AG04450 (cell line): ENCODE measurements at regions not wholly inside any gene's neighbourhood (a gene's known extent, or its start where the extent isn't known, plus 50 kb on each side); places are given as distances from the start of the nearest gene placed in this dataset.

Experiments used
- CTCF ChIA-PET: fragments of 300-600, 350-600 bp; formaldehyde crosslinking; extraction: SDS; loops from one replicate; lab custom pipeline; 2022; ENCODE audit warnings: antibody characterized with exemption, inconsistent platforms; lab: Charles Lee
- POLR2A ChIA-PET: fragments of 350-600 bp; formaldehyde crosslinking; extraction: SDS; loops from one replicate; lab custom pipeline; 2021; ENCODE audit warnings: antibody characterized with exemption, inconsistent platforms; lab: Yijun Ruan, JAX
- DNase-seq: peaks from one replicate; pipeline ENCODE4 v3.0.0-alpha.2; 2011; ENCODE audit warnings: low read depth, low spot score
- H3K27ac ChIP-seq: one replicate; pipeline ENCODE4 v1.5.1; 2012; ENCODE audit warnings: low read depth, low read length, control low read depth
- H3K27me3 ChIP-seq: one replicate; pipeline ENCODE4 v1.6.0; 2012; ENCODE audit warnings: low read length; ENCODE audit not compliant: control insufficient read depth, insufficient read depth
- H3K4me3 ChIP-seq: 2 replicates; pipeline ENCODE4 v1.5.1; 2011; ENCODE audit warnings: mild to moderate bottlenecking, low read depth, low read length, control low read depth
- H3K9me3 ChIP-seq: 2 replicates; pipeline ENCODE4 v1.5.1; 2012; ENCODE audit warnings: low read length; ENCODE audit not compliant: control insufficient read depth, insufficient read depth
- CTCF ChIP-seq: IDR thresholded peaks from 2 replicates; pipeline ENCODE4 v1.5.1; 2011; ENCODE audit warnings: low read depth, low read length, control low read depth, inconsistent platforms

GRCh38 chr16:59886021-59886420, 1151.9 kb upstream of the GOT2 start:
- Histone ChIP-seq H3K9me3 (0 out of 2 replicates have a peak, but pooled peaks cover 3% of the 10 kb centered on the region), H3K4me3 (no peak overlapping the region), H3K27me3 (no peaks in the 10 kb centered on the region), H3K27ac (no peak overlapping the region)
- no peak for TF ChIP-seq CTCF
- ChIA-PET POLR2A (no interaction called here), CTCF (no interaction called here)
- DNase-seq = no peak

GRCh38 chr16:59881376-59881775, 1147.3 kb upstream of the GOT2 start:
- Histone ChIP-seq H3K27ac (no peak overlapping the region), H3K27me3 (no peaks in the 10 kb centered on the region), H3K4me3 (no peak overlapping the region), H3K9me3 (no peaks in the 10 kb centered on the region)
- no peak for TF ChIP-seq CTCF
- ChIA-PET POLR2A (no interaction called here), CTCF (no interaction called here)
- no peak for DNase-seq

GRCh38 chr16:59880611-59881010, 1146.5 kb upstream of the GOT2 start:
- CTCF ChIA-PET = no interaction called here
- no peak for DNase-seq
- Histone ChIP-seq H3K27ac (no peak overlapping the region), H3K4me3 (no peak overlapping the region), H3K9me3 (no peaks in the 10 kb centered on the region), H3K27me3 (no peaks in the 10 kb centered on the region)
- POLR2A ChIA-PET = no interaction called here
- TF ChIP-seq CTCF = no peak

GRCh38 chr16:59878999-59879398, 1144.9 kb upstream of the GOT2 start:
- CTCF ChIA-PET = no interaction called here
- no peak for DNase-seq
- Histone ChIP-seq H3K27ac (no peak overlapping the region), H3K27me3 (no peaks in the 10 kb centered on the region), H3K9me3 (no peaks in the 10 kb centered on the region), H3K4me3 (no peak overlapping the region)
- no peak for TF ChIP-seq CTCF
- POLR2A ChIA-PET = no interaction called here

GRCh38 chr16:59878479-59878878, 1144.4 kb upstream of the GOT2 start:
- TF ChIP-seq CTCF = no peak
- Histone ChIP-seq H3K4me3 (no peak overlapping the region), H3K9me3 (no peaks in the 10 kb centered on the region), H3K27me3 (no peaks in the 10 kb centered on the region), H3K27ac (no peak overlapping the region)
- DNase-seq = no peak
- CTCF ChIA-PET = no interaction called here
- POLR2A ChIA-PET = no interaction called here
